Effector memory CD8-positive, alpha-beta T cell (primary cell): ENCODE measurements at regions not wholly inside any gene's neighbourhood (a gene's known extent, or its start where the extent isn't known, plus 50 kb on each side); places are given as distances from the start of the nearest gene placed in this dataset.

ENCODE experiments used
- ATAC-seq: fragments of 150-1000 bp; cut with Tn5 transposase; replicated peaks from 2 replicates; pipeline ENCODE4 v1.10.0; 2021; ENCODE audit warnings: mild to moderate bottlenecking, moderate library complexity
- DNase-seq, 3 experiments: peaks; one replicate each; pipeline ENCODE4 v3.0.0; 2021
- H3K27ac Mint-ChIP-seq, 2 donors: one replicate each; pipeline ENCODE4 v1.8.0; 2022; ENCODE audit warnings: mild to moderate bottlenecking in 2 of 2, mixed read lengths in 2 of 2, moderate library complexity in 2 of 2
- H3K27me3 Mint-ChIP-seq, 2 donors: one replicate each; pipeline ENCODE4 v1.8.0; 2022; ENCODE audit warnings: mixed read lengths in 2 of 2
- H3K36me3 Mint-ChIP-seq: one replicate; pipeline ENCODE4 v1.8.0; 2022; ENCODE audit warnings: mild to moderate bottlenecking, moderate library complexity, mixed read lengths; ENCODE audit not compliant: insufficient read depth
- H3K4me1 Mint-ChIP-seq, 2 donors: one replicate each; pipeline ENCODE4 v1.8.0; 2022; ENCODE audit warnings: low read depth in 2 of 2, mixed read lengths in 2 of 2
- H3K4me3 Mint-ChIP-seq, 2 donors: one replicate each; pipeline ENCODE4 v1.8.0; 2022; ENCODE audit warnings: mild to moderate bottlenecking in 2 of 2, mixed read lengths in 2 of 2, moderate library complexity in 2 of 2
- H3K9me3 Mint-ChIP-seq, 2 donors: one replicate each; pipeline ENCODE4 v1.8.0; 2022; ENCODE audit warnings: mixed read lengths in 2 of 2

GRCh38 chrX:51437521-51437920 is 58.9 kb downstream of the NUDT11 start:
- Mint-ChIP-seq H3K27ac (no peak overlapping the region), H3K9me3 (no peaks in the 10 kb centered on the region), H3K36me3 (no peaks in the 10 kb centered on the region), H3K27me3 (peaks cover 0 to 10% of the 10 kb centered on the region in 2 donors), H3K4me3 (no peak overlapping the region), H3K4me1 (no peaks in the 10 kb centered on the region)
- ATAC-seq (no peak), DNase-seq (no peak)

GRCh38 chrX:51435101-51435500 is 61.3 kb downstream of the NUDT11 start:
- peaks cover 0 to 10% of the 10 kb centered on the region in 2 donors for H3K27me3 Mint-ChIP-seq
- ATAC-seq (no peak), DNase-seq (no peak)
- H3K4me1 Mint-ChIP-seq, result no peaks in the 10 kb centered on the region
- H3K4me3 Mint-ChIP-seq, result no peak overlapping the region
- no peak overlapping the region for H3K27ac Mint-ChIP-seq
- no peaks in the 10 kb centered on the region for H3K36me3 Mint-ChIP-seq
- H3K9me3 Mint-ChIP-seq, result no peaks in the 10 kb centered on the region

GRCh38 chrX:51421972-51422597 is 74.3 kb downstream of the NUDT11 start:
- peaks cover 0 to 5% of the 10 kb centered on the region in 2 donors for H3K27me3 Mint-ChIP-seq
- no peak for DNase-seq
- no peaks in the 10 kb centered on the region for H3K4me1 Mint-ChIP-seq
- no peak for ATAC-seq
- H3K9me3 Mint-ChIP-seq, result no peaks in the 10 kb centered on the region
- H3K36me3 Mint-ChIP-seq, result peaks cover 4% of the 10 kb centered on the region
- H3K4me3 Mint-ChIP-seq, result no peak overlapping the region
- no peak overlapping the region for H3K27ac Mint-ChIP-seq

GRCh38 chrX:51420610-51421009 is 75.8 kb downstream of the NUDT11 start:
- H3K4me3 Mint-ChIP-seq, result no peak overlapping the region

GRCh38 chrX:51408462-51408861 is 75.8 kb downstream of the NUDT10 start:
- H3K27ac Mint-ChIP-seq, result no peak overlapping the region
- DNase-seq (no peak), ATAC-seq (no peak)
- H3K36me3 Mint-ChIP-seq, result no peaks in the 10 kb centered on the region
- peaks cover 9% of the 10 kb centered on the region in 2 donors for H3K27me3 Mint-ChIP-seq
- H3K4me3 Mint-ChIP-seq, result no peak overlapping the region
- H3K9me3 Mint-ChIP-seq, result no peaks in the 10 kb centered on the region
- H3K4me1 Mint-ChIP-seq, result no peaks in the 10 kb centered on the region

More at GRCh38 chrX:51420610-51421009, 75.8 kb downstream of the NUDT11 start:
- DNase-seq (peak; percentile 8 to 11 (median 11)), ATAC-seq (no peak)
- no peak overlapping the region for H3K27ac Mint-ChIP-seq
- no peaks in the 10 kb centered on the region for H3K9me3 Mint-ChIP-seq
- H3K36me3 Mint-ChIP-seq, result peaks cover 4% of the 10 kb centered on the region
- no peaks in the 10 kb centered on the region for H3K4me1 Mint-ChIP-seq
- peaks cover 0 to 5% of the 10 kb centered on the region in 2 donors for H3K27me3 Mint-ChIP-seq

- ATAC-seq (no peak), DNase-seq (no peak)
- no peaks in the 10 kb centered on the region for H3K4me1 Mint-ChIP-seq
- no peak overlapping the region for H3K4me3 Mint-ChIP-seq
- no peak overlapping the region for H3K27ac Mint-ChIP-seq
- no peaks in the 10 kb centered on the region for H3K36me3 Mint-ChIP-seq
- no peaks in the 10 kb centered on the region for H3K9me3 Mint-ChIP-seq
- peaks cover 9% of the 10 kb centered on the region in 2 donors for H3K27me3 Mint-ChIP-seq
Measured at GRCh38 chrX:51407520-51408409, 75.1 kb downstream of the NUDT10 start.

- no peak for ATAC-seq
- DNase-seq, result no peak
- Mint-ChIP-seq H3K4me1 (no peaks in the 10 kb centered on the region), H3K36me3 (no peaks in the 10 kb centered on the region), H3K27me3 (peaks cover 9% of the 10 kb centered on the region in 2 donors), H3K27ac (no peak overlapping the region), H3K4me3 (no peak overlapping the region), H3K9me3 (no peaks in the 10 kb centered on the region)
Measured at GRCh38 chrX:51406688-51407519, 74.3 kb downstream of the NUDT10 start.

DNA sequence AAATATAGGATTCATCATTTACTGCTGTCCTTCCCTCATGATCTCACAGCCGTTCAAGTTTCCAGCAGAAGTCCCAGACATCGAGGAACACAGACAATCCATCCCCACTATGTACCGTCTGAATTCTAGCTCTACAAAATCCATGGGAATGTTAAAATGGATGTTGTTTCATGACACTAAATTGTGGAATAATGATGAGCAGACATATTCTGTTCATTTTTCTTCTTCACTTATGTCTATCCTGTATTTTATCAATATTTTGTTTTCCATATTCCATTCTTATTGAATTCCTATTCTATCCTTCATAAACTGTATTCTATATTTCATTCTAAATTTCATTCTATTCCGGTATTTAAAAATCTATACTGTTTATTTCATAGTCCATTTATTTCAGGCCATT is 71.8 kb downstream of the NUDT10 start:
- H3K4me3 Mint-ChIP-seq, result no peak overlapping the region

GRCh38 chrX:51395810-51396728 is 63.4 kb downstream of the NUDT10 start:
- Mint-ChIP-seq H3K9me3 (peaks cover 0 to 3% of the 10 kb centered on the region in 2 donors), H3K4me3 (peak overlapping the region; percentile 69 to 72), H3K27me3 (peaks cover 0 to 7% of the 10 kb centered on the region in 2 donors), H3K36me3 (peaks cover 4% of the 10 kb centered on the region), H3K27ac (peak overlapping the region in 1 of 2 donors; percentile 32), H3K4me1 (no peaks in the 10 kb centered on the region)
- DNase-seq, result peak; percentile 5 to 31 (median 6)
- ATAC-seq, result peak; percentile 91

More for the DNA sequence above, 71.8 kb downstream of the NUDT10 start:
- DNase-seq (no peak), ATAC-seq (no peak)
- H3K9me3 Mint-ChIP-seq, result no peaks in the 10 kb centered on the region
- H3K4me1 Mint-ChIP-seq, result no peaks in the 10 kb centered on the region
- H3K27ac Mint-ChIP-seq, result no peak overlapping the region
- H3K36me3 Mint-ChIP-seq, result no peaks in the 10 kb centered on the region
- H3K27me3 Mint-ChIP-seq, result peaks cover 9% of the 10 kb centered on the region in 2 donors

- no peaks in the 10 kb centered on the region for H3K4me1 Mint-ChIP-seq
- DNase-seq, result no peak
- no peak overlapping the region for H3K27ac Mint-ChIP-seq
- ATAC-seq, result no peak
- peaks cover 0 to 7% of the 10 kb centered on the region in 2 donors for H3K27me3 Mint-ChIP-seq
- H3K9me3 Mint-ChIP-seq, result peaks cover 0 to 3% of the 10 kb centered on the region in 2 donors
- H3K36me3 Mint-ChIP-seq, result peaks cover 4% of the 10 kb centered on the region
- peak overlapping the region; percentile 69 to 72 for H3K4me3 Mint-ChIP-seq
Measured at GRCh38 chrX:51395480-51395809, 62.8 kb downstream of the NUDT10 start.
